GM18951 (cell line): ENCODE measurements at regions not wholly inside any gene's neighbourhood (a gene's known extent, or its start where the extent isn't known, plus 50 kb on each side); places are given as distances from the start of the nearest gene placed in this dataset.

Experiments used
- POLR2A ChIP-seq: IDR thresholded peaks from 4 replicates; pipeline ENCODE4 v1.6.1; 2011; ENCODE audit warnings: mild to moderate bottlenecking; ENCODE audit not compliant: insufficient read length, insufficient read depth; ENCODE audit errors: extremely low read depth
- in situ Hi-C: fragments of 300-500 bp; cut with MboI; formaldehyde crosslinking; loops from one replicate; pipeline ENCODE4 v1.12.0; 2022; ENCODE audit warnings: low sequenced_read_pairs, mixed read lengths, inconsistent platforms; ENCODE audit not compliant: unreplicated experiment

DNA sequence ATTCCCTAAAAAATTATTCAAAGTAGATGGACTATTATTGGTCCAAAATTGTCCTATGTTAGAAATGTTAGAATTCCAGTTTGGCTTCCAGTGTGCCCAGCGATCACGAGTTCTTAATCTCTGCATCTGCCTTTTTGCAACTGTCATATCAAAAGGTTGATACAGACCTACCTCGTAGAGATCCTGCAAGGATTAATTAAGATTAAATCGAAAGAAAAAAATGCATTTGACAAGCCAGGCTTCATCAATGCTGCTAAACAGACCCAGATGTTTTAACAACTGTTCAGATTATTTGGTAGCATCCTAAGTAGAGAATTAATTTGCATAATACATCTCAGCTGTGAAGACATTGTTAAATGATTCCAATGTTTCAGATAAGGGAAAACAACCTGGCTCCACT lies 336.5 kb downstream of the CRPPA start:
- TF ChIP-seq POLR2A, result no peak
- in situ Hi-C loops, result loop anchor here (25.0 kb wide), 1 partner anchor 773 kb away; no protein-coding TSS in a partner anchor

DNA sequence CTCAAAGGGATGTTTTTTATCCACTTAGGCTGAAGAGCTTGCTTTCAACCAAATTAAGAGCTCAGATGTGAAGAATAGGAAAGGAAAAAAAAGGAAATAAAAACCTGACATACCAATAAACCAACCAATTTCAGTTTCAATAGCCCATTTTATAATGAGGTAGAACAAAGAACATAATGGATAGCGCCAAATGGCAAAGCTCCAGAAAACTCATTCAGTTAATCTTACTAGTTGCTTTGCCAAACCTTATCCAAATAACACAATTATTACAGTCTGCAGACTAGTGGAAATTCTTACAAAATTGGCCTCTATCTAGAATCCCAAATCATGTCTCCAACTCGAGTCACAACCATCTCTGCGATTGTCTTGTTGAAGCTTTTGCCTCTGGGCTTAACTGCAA lies 337.0 kb downstream of the CRPPA start:
- in situ Hi-C loops, result loop anchor here (25.0 kb wide), 1 partner anchor 772 kb away; no protein-coding TSS in a partner anchor
- no peak for TF ChIP-seq POLR2A

DNA sequence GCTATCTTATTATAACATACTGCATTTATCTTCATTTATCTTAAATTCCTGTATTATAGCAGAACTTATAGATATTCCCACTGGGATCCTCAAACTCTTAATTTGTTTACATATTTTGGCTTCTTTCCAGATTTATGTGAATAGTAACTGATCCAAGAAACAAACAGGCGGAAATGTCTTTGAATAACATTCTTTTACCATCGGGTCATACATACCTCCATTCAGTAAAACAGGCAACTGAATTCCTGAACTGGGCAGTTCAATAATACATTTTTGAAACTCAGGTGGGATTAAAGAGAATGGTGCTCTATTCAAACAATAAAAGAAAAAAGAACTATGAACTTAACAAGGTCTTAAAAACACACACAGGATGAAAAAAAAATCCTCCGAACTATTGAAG lies 337.4 kb downstream of the CRPPA start:
- in situ Hi-C loops, result loop anchor here (25.0 kb wide), 1 partner anchor 772 kb away; no protein-coding TSS in a partner anchor
- no peak for TF ChIP-seq POLR2A

DNA sequence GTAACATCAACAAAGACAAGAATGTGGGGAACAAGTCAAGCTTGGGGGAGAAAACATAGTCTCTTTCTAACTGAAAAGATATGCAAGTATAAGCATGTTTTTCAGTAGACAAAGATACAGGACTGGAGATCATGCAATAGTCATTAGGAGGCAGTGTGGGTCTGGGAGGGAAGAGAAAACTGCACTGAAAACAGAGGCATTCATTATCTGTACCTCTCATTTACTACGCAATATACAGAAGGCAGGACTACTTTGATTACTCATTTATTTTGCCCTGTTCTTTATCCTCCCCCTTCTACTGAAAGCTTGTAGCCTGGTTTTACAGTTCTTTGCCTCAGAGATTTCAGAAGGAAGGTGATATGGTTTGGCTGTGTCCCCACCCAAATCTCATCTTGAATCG lies 341.2 kb downstream of the CRPPA start:
- in situ Hi-C loops, result loop anchor here (25.0 kb wide), 1 partner anchor 768 kb away; no protein-coding TSS in a partner anchor
- TF ChIP-seq POLR2A, result no peak

DNA sequence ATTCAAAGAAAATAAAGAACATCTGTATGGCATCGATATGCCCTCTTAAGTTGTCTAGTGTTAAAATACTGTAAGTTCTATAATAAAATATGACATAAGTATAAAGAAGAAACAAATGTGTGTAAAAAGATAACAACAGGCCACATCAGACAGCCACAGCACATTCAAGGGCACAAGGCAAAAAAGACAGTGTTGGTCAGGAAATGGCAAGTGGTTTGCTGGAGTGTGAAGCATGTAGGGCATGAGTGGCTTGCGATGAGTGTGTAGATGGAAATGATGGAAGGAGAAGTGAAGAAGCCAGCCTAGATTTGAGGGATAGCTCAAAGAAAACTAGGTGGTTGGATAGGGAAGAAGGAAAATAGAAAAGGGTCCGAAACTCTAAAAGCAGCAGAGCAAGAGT lies 341.6 kb downstream of the CRPPA start:
- TF ChIP-seq POLR2A, result no peak
- in situ Hi-C loops, result loop anchor here (10.0 to 25.0 kb wide), 2 partner anchors 475 to 767 kb away; no protein-coding TSS in a partner anchor

DNA sequence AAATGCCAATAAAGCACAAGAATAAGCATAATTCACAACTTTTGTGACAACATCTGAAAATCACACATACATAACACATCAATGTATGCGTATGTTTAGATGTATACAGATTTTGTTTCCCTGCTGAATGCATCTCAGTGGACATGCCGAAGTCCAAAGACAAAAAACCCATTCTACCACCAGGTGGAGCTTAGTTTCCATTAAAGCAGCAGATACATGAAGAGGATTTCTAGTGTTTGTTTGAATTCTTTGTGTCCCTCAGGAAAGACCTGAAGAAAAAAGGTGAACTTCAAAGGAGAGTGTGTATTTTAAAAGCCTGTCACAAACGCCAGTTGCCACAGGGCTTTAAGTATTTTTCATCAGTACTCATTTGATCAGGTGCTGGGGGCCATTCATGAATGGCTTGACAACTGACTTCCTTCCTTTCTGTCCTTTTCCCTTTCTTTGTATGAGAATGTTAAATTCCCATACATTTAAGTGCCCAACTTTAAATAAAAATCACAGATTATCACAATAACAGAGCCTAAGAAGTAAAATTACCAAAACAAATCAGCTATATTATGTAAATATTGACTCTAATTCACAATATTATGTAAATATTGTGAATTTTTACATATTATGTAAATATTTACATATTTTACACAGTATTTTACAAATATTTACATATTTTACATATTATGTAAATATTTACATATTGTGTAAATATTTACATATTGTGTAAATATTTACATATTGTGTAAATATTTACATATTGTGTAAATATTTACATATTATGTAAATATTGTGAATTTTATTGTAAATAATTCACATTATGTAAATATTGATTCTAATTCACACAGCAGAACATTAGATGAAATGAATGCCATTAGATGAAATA lies 343.0 kb downstream of the CRPPA start:
- in situ Hi-C loops, result loop anchor here (10.0 to 25.0 kb wide), 2 partner anchors 476 to 766 kb away; no protein-coding TSS in a partner anchor
- TF ChIP-seq POLR2A, result no peak

DNA sequence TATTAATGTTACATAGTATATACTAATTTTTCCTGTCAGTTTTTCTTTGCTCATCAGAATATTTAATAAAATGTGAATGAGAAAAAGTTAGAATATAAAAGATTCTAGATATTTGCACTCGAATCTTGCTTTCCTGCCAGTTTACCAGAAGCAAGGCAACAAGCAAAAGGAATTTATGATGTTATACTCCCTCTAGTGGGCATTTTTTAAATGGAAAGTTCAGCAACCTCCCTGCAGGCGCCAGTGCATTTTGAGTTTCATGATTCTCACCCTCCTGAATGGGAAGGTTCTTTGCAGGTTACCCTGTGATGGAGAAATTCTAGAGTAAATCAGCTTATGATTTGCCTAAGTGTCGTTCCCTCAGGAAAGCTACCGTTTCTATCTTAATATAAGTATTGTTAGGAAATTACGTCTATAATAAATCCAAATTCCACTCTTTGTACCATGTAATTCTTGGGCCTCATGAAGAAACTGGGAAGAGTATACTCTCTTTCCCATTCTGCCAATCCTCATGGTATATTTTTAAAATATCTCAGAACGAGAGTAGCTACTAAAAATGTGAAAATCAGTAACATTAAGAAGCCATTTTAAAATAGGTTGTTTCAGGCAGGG lies 350.0 kb downstream of the CRPPA start:
- TF ChIP-seq POLR2A, result no peak
- in situ Hi-C loops, result loop anchor here (10.0 to 25.0 kb wide), 2 partner anchors 483 to 1359 kb away; no protein-coding TSS in a partner anchor

DNA sequence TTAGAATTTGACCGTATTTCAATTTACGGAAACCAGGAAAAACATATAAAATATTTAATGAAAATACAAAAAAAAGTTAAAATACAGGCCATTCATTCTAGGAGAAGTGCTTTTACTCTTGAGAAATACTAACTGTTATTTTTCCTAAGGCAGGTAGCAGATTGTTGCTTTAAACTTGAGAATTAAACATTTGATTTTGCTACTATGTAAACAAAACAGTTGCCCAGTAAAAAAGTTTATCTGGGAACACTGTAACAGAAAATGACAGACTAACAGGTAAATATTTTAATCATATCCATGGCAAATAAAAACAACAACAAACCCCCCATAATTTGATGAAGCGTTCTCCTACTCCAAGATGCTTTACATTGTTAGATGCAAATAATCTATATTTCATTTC lies 350.5 kb downstream of the CRPPA start:
- no peak for TF ChIP-seq POLR2A
- in situ Hi-C loops, result loop anchor here (10.0 to 25.0 kb wide), 2 partner anchors 484 to 1359 kb away; no protein-coding TSS in a partner anchor

DNA sequence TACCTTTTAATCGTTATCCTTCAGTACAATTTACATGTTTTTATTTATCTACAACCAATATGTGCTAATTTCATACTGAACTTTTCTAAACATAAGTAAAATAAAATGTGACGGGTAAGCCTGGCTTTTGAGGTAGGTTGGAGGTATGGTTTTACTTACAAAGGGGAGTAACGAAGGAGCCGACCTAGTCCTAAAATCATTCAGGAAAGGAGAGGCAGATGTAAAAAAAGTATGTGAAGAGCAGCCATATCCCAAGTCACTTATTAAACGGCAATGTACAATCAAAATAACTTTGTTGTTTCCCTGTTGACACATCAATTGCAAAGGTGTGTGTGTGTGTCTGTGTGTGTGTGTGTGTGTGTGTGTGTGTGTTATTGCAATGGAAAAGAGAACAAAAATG lies 351.3 kb downstream of the CRPPA start:
- TF ChIP-seq POLR2A, result no peak
- in situ Hi-C loops, result loop anchor here (10.0 to 25.0 kb wide), 2 partner anchors 485 to 1358 kb away; no protein-coding TSS in a partner anchor

DNA sequence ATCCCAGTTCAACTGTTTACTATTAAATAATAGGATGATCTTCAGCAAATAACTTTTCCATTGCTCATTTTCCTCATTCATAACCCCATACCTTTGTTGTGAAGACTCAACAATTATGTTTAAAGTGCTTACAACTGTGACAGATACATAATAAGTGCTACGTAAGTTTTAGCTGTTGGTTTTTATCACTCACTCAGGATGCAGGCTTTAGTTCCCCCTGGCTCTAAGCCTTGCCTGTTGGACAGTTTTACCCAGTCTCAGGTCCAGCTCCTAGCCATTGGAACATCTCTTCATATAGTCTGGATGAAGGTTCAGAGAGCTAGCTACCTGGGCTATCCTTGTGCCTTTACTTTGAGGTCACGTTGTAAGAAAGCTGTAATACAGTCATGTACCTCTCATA lies 353.2 kb downstream of the CRPPA start:
- TF ChIP-seq POLR2A, result no peak
- in situ Hi-C loops, result loop anchor here (25.0 kb wide), 1 partner anchor 1356 kb away; no protein-coding TSS in a partner anchor

DNA sequence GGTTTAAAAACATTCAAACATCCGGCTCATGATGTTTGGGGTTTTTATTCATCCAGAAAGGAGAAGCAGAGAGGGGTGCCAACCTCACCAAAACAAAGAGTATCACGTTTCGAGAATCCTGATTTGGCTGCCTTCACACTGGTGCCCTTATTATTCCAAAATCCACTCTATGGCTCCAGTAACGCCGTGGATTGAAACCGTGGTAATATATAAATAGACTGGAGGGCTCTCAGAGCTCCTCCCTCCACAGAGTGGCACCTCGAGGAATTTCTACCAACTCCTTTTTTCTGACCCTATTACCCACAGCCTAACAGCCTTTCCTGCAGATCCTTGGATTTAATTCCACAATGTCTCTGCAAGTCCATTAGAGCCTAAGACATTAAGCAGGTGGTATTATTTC lies 353.6 kb downstream of the CRPPA start:
- TF ChIP-seq POLR2A, result no peak
- in situ Hi-C loops, result loop anchor here (25.0 kb wide), 1 partner anchor 1355 kb away; no protein-coding TSS in a partner anchor

DNA sequence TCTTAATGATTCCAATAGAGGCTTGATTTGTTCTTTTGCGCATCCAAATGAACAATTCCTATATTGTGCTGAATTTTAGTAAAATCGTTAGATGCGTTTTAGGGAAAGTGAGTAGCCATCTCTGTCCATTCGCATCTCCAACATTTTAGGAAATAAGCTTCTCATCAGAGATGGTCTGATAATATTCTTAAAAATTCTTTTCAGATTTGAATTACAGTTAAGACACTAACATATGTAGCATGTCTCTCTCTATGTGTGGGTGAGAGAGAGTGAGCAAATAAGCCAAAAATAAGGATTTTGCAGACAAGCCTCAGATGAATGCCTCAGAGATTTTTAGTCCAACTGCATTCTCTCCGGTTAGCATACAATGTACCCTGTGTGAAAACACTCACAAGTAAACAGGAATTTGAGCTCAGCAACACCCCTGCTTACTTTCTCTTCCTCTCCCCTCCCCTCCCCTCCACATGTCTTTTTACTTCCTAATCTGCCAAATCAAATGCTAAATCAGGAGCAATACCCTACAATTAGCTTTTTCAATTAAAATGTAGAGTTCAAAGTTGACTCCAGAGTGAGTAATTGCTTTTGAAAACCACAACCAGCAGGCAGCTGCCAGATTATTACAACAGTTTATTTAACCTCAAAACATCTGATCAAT lies 354.4 kb downstream of the CRPPA start:
- in situ Hi-C loops, result loop anchor here (25.0 kb wide), 1 partner anchor 1355 kb away; no protein-coding TSS in a partner anchor
- TF ChIP-seq POLR2A, result no peak

DNA sequence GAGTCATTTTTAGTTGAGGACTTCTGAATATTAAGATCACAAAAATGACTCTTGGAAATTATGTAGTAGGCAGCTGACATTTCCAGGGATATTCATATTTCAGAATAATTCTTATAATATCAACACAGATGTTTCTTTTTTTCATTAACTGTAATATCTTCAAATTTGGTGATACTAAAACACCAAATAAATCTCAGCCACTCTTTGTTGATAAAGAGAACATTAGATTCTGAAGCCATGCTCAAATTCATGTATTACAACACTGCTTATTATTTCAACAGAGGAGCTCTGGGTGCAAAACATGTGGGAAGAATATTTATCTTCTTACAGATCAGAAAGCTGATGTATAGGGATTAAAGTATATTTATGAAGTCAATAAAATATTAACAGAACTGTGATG lies 355.4 kb downstream of the CRPPA start:
- in situ Hi-C loops, result loop anchor here (25.0 kb wide), 1 partner anchor 1354 kb away; no protein-coding TSS in a partner anchor
- no peak for TF ChIP-seq POLR2A
